H1 (cell line): ENCODE measurements at regions not wholly inside any gene's neighbourhood (a gene's known extent, or its start where the extent isn't known, plus 50 kb on each side); places are given as distances from the start of the nearest gene placed in this dataset.

Experiments used
- CTCF ChIA-PET: fragments of 300-600 bp; sonication (Branson Sonifier 250); formaldehyde crosslinking; loops from one replicate; lab custom pipeline; 2021; ENCODE audit not compliant: partially characterized antibody; lab: Charles Lee
- POLR2A ChIA-PET: fragments of 300-600 bp; sonication (Branson Sonifier 250); formaldehyde crosslinking; loops from one replicate; lab custom pipeline; 2021; ENCODE audit warnings: inconsistent platforms; ENCODE audit not compliant: partially characterized antibody; lab: Charles Lee
- DNase-seq, 2 experiments: peaks; one replicate each; pipeline versions ENCODE4 v3.0.0 to v3.0.0-alpha.2; 2010 to 2022; ENCODE audit warnings: low spot score in 2 of 2, low read depth in 1 of 2, mixed read lengths in 1 of 2
- FAIRE-seq: peaks from 2 replicates; lab custom pipeline; 2011; peaks lifted over from hg19 to GRCh38; lab: Jason Lieb, UNC
- H2AFZ ChIP-seq: 2 replicates; pipeline ENCODE4 v1.8.1; 2012; ENCODE audit warnings: low read length, inconsistent platforms
- H2AK5ac ChIP-seq: 2 replicates; pipeline ENCODE4 v1.6.1; 2013; ENCODE audit warnings: low read depth, low read length
- H2BK120ac ChIP-seq: replicated peaks from 2 replicates; pipeline ENCODE3; 2013; ENCODE audit warnings: low read depth, low read length, inconsistent platforms
- H2BK12ac ChIP-seq: 2 replicates; pipeline ENCODE4 v1.6.1; 2013; ENCODE audit warnings: low read depth, low read length
- H2BK15ac ChIP-seq: 2 replicates; pipeline ENCODE4 v1.6.1; 2013; ENCODE audit warnings: low read length
- H2BK20ac ChIP-seq: 2 replicates; pipeline ENCODE4 v1.6.1; 2013; ENCODE audit warnings: low read length
- H2BK5ac ChIP-seq: 2 replicates; pipeline ENCODE4 v1.6.1; 2013; ENCODE audit warnings: low read depth, low read length
- H3K14ac ChIP-seq: 2 replicates; pipeline ENCODE4 v1.6.1; 2013; ENCODE audit warnings: inconsistent platforms; ENCODE audit not compliant: insufficient read length
- H3K18ac ChIP-seq: 2 replicates; pipeline ENCODE4 v1.6.1; 2013; ENCODE audit warnings: low read length; ENCODE audit errors: extremely low read depth
- H3K23ac ChIP-seq: 2 replicates; pipeline ENCODE4 v1.6.1; 2013; ENCODE audit warnings: inconsistent platforms; ENCODE audit not compliant: insufficient read length
- H3K23me2 ChIP-seq: 2 replicates; pipeline ENCODE4 v1.6.1; 2013; ENCODE audit warnings: low read depth, low read length
- H3K27ac ChIP-seq: 2 replicates; pipeline ENCODE4 v1.6.1; 2011; ENCODE audit warnings: low read depth, low read length, inconsistent platforms
- H3K27me3 ChIP-seq, 4 experiments: replicated peaks in 1 of 4; 1 replicate in 1 of 4; 2 replicates in 3 of 4; pipeline versions ENCODE4 v1.6.1 to v1.8.1; 2011 to 2013; ENCODE audit warnings: low read length in 3 of 4, mild to moderate bottlenecking in 3 of 4, inconsistent platforms in 2 of 4, mixed read lengths in 2 of 4, moderate library complexity in 1 of 4; ENCODE audit not compliant: control insufficient read depth in 3 of 4, insufficient read depth in 3 of 4; ENCODE audit errors: extremely low read depth in 1 of 4
- H3K36me3 ChIP-seq, 4 experiments: 2 replicates each; pipeline versions ENCODE4 v1.6.1 to v1.8.1; 2011 to 2013; ENCODE audit warnings: mild to moderate bottlenecking in 4 of 4, low read length in 3 of 4, moderate library complexity in 2 of 4, control low read depth in 1 of 4, inconsistent platforms in 1 of 4; ENCODE audit not compliant: insufficient read depth in 4 of 4, control insufficient read depth in 2 of 4
- H3K4ac ChIP-seq: replicated peaks from 2 replicates; pipeline ENCODE3; 2013; ENCODE audit warnings: low read length, low read depth, mixed read lengths, inconsistent platforms; ENCODE audit not compliant: insufficient read length
- H3K4me1 ChIP-seq, 4 experiments: replicated peaks in 1 of 4; 1 replicate in 1 of 4; 2 replicates in 3 of 4; pipeline versions ENCODE4 v1.6.1 to v1.8.1; 2011 to 2013; ENCODE audit warnings: low read length in 3 of 4, inconsistent platforms in 2 of 4, mixed read lengths in 1 of 4; ENCODE audit not compliant: insufficient read depth in 4 of 4, control insufficient read depth in 3 of 4
- H3K4me2 ChIP-seq, 2 experiments: 2 replicates each; pipeline versions ENCODE4 v1.6.1 to v1.8.1; 2011 to 2013; ENCODE audit warnings: low read depth in 2 of 2, low read length in 2 of 2, control low read depth in 1 of 2, inconsistent platforms in 1 of 2, mild to moderate bottlenecking in 1 of 2; ENCODE audit not compliant: insufficient read depth in 1 of 2
- H3K4me3 ChIP-seq, 4 experiments: fragments of 200-600, 300-600 bp in 1 of 4; sonication (generic), shearing (Covaris generic), sonication (Bioruptor Twin) in 1 of 4; 2 replicates each; pipeline versions ENCODE4 v1.5.1 to v1.8.1; 2011 to 2016; ENCODE audit warnings: low read length in 4 of 4, low read depth in 3 of 4, control low read depth in 2 of 4, inconsistent platforms in 2 of 4, mild to moderate bottlenecking in 2 of 4, mixed read lengths in 1 of 4, moderate library complexity in 1 of 4; ENCODE audit not compliant: insufficient read depth in 2 of 4; ENCODE audit errors: extremely low read depth in 1 of 4
- H3K56ac ChIP-seq: replicated peaks from 2 replicates; pipeline ENCODE3; 2013; ENCODE audit warnings: low read depth, mild to moderate bottlenecking, mixed read lengths, low read length, inconsistent platforms; ENCODE audit not compliant: insufficient read length
- H3K79me1 ChIP-seq: 2 replicates; pipeline ENCODE4 v1.6.1; 2013; ENCODE audit warnings: low read depth, low read length, control low read depth
- H3K79me2 ChIP-seq, 2 experiments: 2 replicates each; pipeline versions ENCODE4 v1.6.1 to v1.8.1; 2012 to 2013; ENCODE audit warnings: low read length in 2 of 2, mild to moderate bottlenecking in 2 of 2, inconsistent platforms in 1 of 2; ENCODE audit not compliant: insufficient read depth in 2 of 2, control insufficient read depth in 1 of 2
- H3K9ac ChIP-seq, 4 experiments: replicated peaks in 1 of 4; 1 replicate in 1 of 4; 2 replicates in 3 of 4; pipeline versions ENCODE4 v1.6.1 to v1.8.1; 2011 to 2013; ENCODE audit warnings: low read depth in 3 of 4, low read length in 3 of 4, control low read depth in 2 of 4, mild to moderate bottlenecking in 2 of 4, moderate library complexity in 2 of 4, inconsistent platforms in 1 of 4; ENCODE audit errors: extremely low read depth in 1 of 4
- H3K9me3 ChIP-seq, 2 experiments: 2 replicates each; pipeline versions ENCODE4 v1.6.1 to v1.8.1; 2012 to 2013; ENCODE audit warnings: mild to moderate bottlenecking in 2 of 2, moderate library complexity in 2 of 2, control low read depth in 1 of 2, inconsistent platforms in 1 of 2, low read depth in 1 of 2, low read length in 1 of 2, mixed read lengths in 1 of 2; ENCODE audit not compliant: insufficient read depth in 2 of 2
- H4K20me1 ChIP-seq, 2 experiments: replicated peaks in 1 of 2; 2 replicates each; pipeline versions ENCODE3 to v1.8.1; 2011 to 2013; ENCODE audit warnings: inconsistent platforms in 2 of 2, low read length in 2 of 2, mild to moderate bottlenecking in 1 of 2; ENCODE audit not compliant: insufficient read depth in 2 of 2, control insufficient read depth in 1 of 2
- H4K5ac ChIP-seq: 2 replicates; pipeline ENCODE4 v1.6.1; 2013; ENCODE audit warnings: low read length, low read depth, mixed read lengths, inconsistent platforms; ENCODE audit not compliant: insufficient read length
- H4K8ac ChIP-seq: 2 replicates; pipeline ENCODE4 v1.8.0; 2013; ENCODE audit warnings: mild to moderate bottlenecking, moderate library complexity, low read length, inconsistent platforms; ENCODE audit not compliant: insufficient read depth; ENCODE audit errors: extremely low read depth
- H4K91ac ChIP-seq: replicated peaks from 2 replicates; pipeline ENCODE3; 2013; ENCODE audit warnings: low read length, mixed read lengths, inconsistent platforms; ENCODE audit not compliant: insufficient read length
- CBX5 ChIP-seq: fragments of 300-800, 300-1000 bp; sonication (generic); IDR thresholded peaks from 2 replicates; pipeline ENCODE4 v1.7.1; 2016; ENCODE audit warnings: antibody characterized with exemption, low read length, low read depth
- CBX8 ChIP-seq: fragments of 300-800, 300-1000 bp; sonication (generic); IDR thresholded peaks from 2 replicates; pipeline ENCODE4 v1.7.1; 2016; ENCODE audit warnings: low read depth, low read length, borderline replicate concordance
- EZH2 ChIP-seq: fragments of 200-600 bp; sonication (generic); IDR thresholded peaks from 2 replicates; pipeline ENCODE4 v1.7.1; 2012; ENCODE audit warnings: low read depth, mild to moderate bottlenecking, moderate library complexity, low read length, inconsistent platforms; ENCODE audit not compliant: severe bottlenecking
- GTF2F1 ChIP-seq: IDR thresholded peaks from 2 replicates; pipeline ENCODE4 v1.6.1; 2012; ENCODE audit warnings: low read depth, low read length, improper control_type of control experiment, borderline replicate concordance
- HDAC2 ChIP-seq, 2 experiments: fragments of 300-600 bp in 1 of 2; sonication (generic) in 1 of 2; IDR thresholded peaks; 2 replicates each; pipeline ENCODE4 v1.6.1; 2011 to 2012; ENCODE audit warnings: low read depth in 2 of 2, low read length in 2 of 2, mild to moderate bottlenecking in 2 of 2, moderate library complexity in 2 of 2, borderline replicate concordance in 1 of 2, inconsistent platforms in 1 of 2
- HDAC6 ChIP-seq: IDR thresholded peaks from one replicate; pipeline ENCODE4 v1.7.1; 2012; ENCODE audit warnings: low read depth, mild to moderate bottlenecking, inconsistent platforms, low read length, moderate library complexity
- RNF2 ChIP-seq: fragments of 200-900, 300-1000 bp; sonication (generic); IDR thresholded peaks from 2 replicates; pipeline ENCODE4 v1.7.1; 2016; ENCODE audit warnings: borderline replicate concordance, low read depth, mild to moderate bottlenecking, antibody characterized with exemption, low read length; ENCODE audit not compliant: poor library complexity, severe bottlenecking; ENCODE audit errors: missing control alignments
- RXRA ChIP-seq: IDR thresholded peaks from 2 replicates; pipeline ENCODE4 v1.6.1; 2011; ENCODE audit warnings: low read depth, mild to moderate bottlenecking, low read length, moderate library complexity; ENCODE audit not compliant: insufficient read depth
- SP4 ChIP-seq: IDR thresholded peaks from 2 replicates; pipeline ENCODE4 v1.6.1; 2012; ENCODE audit warnings: low read length, inconsistent platforms
- SRF ChIP-seq: IDR thresholded peaks from 2 replicates; pipeline ENCODE4 v1.6.1; 2011; ENCODE audit warnings: mild to moderate bottlenecking, low read depth, low read length, moderate library complexity
- TAF7 ChIP-seq: optimal IDR thresholded peaks from 2 replicates; pipeline ENCODE3; 2011; ENCODE audit warnings: low read depth, mild to moderate bottlenecking, inconsistent platforms, low read length, moderate library complexity, borderline replicate concordance
- whole genome bisulfite sequencing, 2 experiments: shearing (Covaris generic) in 1 of 2; methylation state at CpG; one replicate each; pipeline versions ENCODE4 v1.1.6 to v1.1.7; 2013 to 2015; ENCODE audit warnings: low lambda C conversion rate in 2 of 2, mixed read lengths in 2 of 2, inconsistent platforms in 1 of 2, low coverage in 1 of 2, missing lambda C conversion rate in 1 of 2; ENCODE audit not compliant: insufficient replicate concordance in 2 of 2, insufficient coverage in 1 of 2, insufficient read length in 1 of 2; ENCODE audit errors: extremely low coverage in 1 of 2, missing lambda C conversion rate in 1 of 2; 5-methylcytosine and 5-hydroxymethylcytosine counted together
- TF ChIP-seq, protein P1 (sequence below), 3 experiments: IDR thresholded peaks; 1 replicate in 2 of 3; 2 replicates in 1 of 3; pipeline versions ENCODE4 v1.5.1 to v1.6.1; 2011; ENCODE audit warnings: low read length in 3 of 3, mild to moderate bottlenecking in 3 of 3, inconsistent platforms in 2 of 3, low read depth in 1 of 3, moderate library complexity in 1 of 3; ENCODE audit not compliant: insufficient read depth in 1 of 3; ENCODE audit errors: control extremely low read depth in 1 of 3

- Histone ChIP-seq H3K36me3 (no peaks in the 10 kb centered on the region), H3K27me3 (no peaks in the 10 kb centered on the region), H3K79me1 (no peaks in the 10 kb centered on the region), H3K18ac (no peak overlapping the region), H3K23ac (no peak overlapping the region), H2BK20ac (no peak overlapping the region), H3K27ac (no peak overlapping the region), H3K23me2 (no peaks in the 10 kb centered on the region), H2BK12ac (no peak overlapping the region), H3K9me3 (no peaks in the 10 kb centered on the region), H2BK15ac (no peak overlapping the region), H3K4me3 (no peak overlapping the region), H4K91ac (no peak overlapping the region), H3K4ac (no peak overlapping the region), H2BK5ac (no peak overlapping the region), H4K5ac (no peak overlapping the region), H3K4me2 (no peak overlapping the region), H3K14ac (no peak overlapping the region), H3K79me2 (no peaks in the 10 kb centered on the region), H3K9ac (no peak overlapping the region), H2AK5ac (no peak overlapping the region), H3K4me1 (no peaks in the 10 kb centered on the region), H2BK120ac (no peak overlapping the region), H3K56ac (no peak overlapping the region), H4K20me1 (no peaks in the 10 kb centered on the region), H2AFZ (no peak overlapping the region), H4K8ac (no peak overlapping the region)
- DNase-seq: no peak
- no peak for FAIRE-seq
- ChIA-PET POLR2A (no interaction called here), CTCF (no interaction called here)
- 98% methylated on average over 7 of the region's 7 CpGs; no CpG with 5 or more reads in 1 of the 2 experiments for WGBS, 2 experiments
- TF ChIP-seq EZH2: no peak
- no peak for TF ChIP-seq RNF2
- TF ChIP-seq CBX5: no peak
- TF ChIP-seq GTF2F1: no peak
- no peak for TF ChIP-seq RXRA
- TF ChIP-seq SP4: no peak
- no peak for TF ChIP-seq SRF
- no peak for TF ChIP-seq HDAC2 (IDR thresholded peaks at IDR 0.05; ENCODE audit: borderline replicate concordance in 1 of 2, low read depth in 2 of 2, low read length in 2 of 2)
- TF ChIP-seq, protein P1, sequence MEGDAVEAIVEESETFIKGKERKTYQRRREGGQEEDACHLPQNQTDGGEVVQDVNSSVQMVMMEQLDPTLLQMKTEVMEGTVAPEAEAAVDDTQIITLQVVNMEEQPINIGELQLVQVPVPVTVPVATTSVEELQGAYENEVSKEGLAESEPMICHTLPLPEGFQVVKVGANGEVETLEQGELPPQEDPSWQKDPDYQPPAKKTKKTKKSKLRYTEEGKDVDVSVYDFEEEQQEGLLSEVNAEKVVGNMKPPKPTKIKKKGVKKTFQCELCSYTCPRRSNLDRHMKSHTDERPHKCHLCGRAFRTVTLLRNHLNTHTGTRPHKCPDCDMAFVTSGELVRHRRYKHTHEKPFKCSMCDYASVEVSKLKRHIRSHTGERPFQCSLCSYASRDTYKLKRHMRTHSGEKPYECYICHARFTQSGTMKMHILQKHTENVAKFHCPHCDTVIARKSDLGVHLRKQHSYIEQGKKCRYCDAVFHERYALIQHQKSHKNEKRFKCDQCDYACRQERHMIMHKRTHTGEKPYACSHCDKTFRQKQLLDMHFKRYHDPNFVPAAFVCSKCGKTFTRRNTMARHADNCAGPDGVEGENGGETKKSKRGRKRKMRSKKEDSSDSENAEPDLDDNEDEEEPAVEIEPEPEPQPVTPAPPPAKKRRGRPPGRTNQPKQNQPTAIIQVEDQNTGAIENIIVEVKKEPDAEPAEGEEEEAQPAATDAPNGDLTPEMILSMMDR (IDR thresholded peaks at IDR 0.05; ENCODE audit: control extremely low read depth in 1 of 3, insufficient read depth in 1 of 3, low read depth in 1 of 3, low read length in 3 of 3): no peak
- no peak for TF ChIP-seq TAF7
- no peak for TF ChIP-seq CBX8
- no peak for TF ChIP-seq HDAC6
These were observed 317.2 kb downstream of the IRX1 start for GRCh38 chr5:3912790-3913189.
